GM18861 (cell line): ENCODE measurements at regions not wholly inside any gene's neighbourhood (a gene's known extent, or its start where the extent isn't known, plus 50 kb on each side); places are given as distances from the start of the nearest gene placed in this dataset.

ENCODE experiments used
- ATAC-seq: cut with Tn5 transposase; IDR thresholded peaks from one replicate; pipeline ENCODE4 v1.9.1; 2021; ENCODE audit not compliant: unreplicated experiment

- no peak for ATAC-seq
These were observed 339.5 kb downstream of the ALG10 start for GRCh38 chr12:34361721-34362316.

DNA sequence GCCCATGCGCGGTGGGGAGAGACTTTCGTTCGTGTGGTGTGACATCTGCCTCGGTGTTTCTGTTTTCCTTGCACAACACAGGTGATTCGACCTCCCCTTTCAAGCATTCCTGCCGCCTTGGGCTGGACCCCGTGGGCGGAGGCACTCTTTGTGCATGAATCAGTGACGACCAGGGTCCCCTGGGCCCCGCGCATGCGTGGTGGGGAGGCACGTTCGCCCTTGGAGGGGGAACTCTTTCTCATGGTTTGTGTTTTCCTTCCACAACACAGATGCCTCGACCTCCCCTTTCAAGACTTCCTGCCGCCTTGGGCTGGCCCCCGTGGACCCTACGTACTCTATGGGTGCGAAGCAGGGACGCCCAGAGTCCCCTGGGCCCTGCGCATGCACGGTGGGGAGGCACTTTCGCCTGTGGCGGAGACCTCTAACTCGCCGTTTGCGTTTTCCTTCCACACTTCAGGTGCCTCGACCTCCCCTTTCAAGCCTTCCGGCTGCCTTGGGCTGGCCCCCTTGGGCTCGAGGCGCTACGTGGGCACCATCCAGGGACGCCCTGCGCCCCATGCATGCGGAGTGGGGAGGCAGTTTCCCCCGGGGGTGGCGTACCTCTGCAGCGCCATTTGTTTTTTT is 340.9 kb downstream of the ALG10 start:
- no peak for ATAC-seq

GRCh38 chr12:34368079-34368478 is 345.8 kb downstream of the ALG10 start:
- ATAC-seq, result no peak

DNA sequence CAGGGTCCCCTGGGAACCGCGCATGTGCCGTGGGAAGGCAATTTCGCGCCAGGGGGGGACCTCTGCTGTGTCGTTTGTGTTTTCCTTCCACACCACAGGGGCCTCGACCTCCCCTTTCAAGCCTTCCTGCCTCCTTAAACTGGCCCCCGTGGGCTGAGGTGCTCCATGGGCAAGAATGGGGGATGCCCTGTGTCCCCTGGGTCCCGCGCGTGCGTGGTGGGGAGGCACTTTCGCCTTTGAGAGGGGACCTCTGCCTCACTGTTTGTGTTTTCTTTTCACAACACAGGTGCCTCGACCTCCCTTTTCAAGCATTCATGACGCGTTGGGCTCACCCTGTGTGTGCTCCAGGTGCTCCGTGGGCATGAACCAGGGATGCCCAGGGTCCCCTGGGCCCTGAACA is 348.8 kb downstream of the ALG10 start:
- no peak for ATAC-seq

- ATAC-seq, result no peak
These were observed 349.7 kb downstream of the ALG10 start for GRCh38 chr12:34372003-34372402.

DNA sequence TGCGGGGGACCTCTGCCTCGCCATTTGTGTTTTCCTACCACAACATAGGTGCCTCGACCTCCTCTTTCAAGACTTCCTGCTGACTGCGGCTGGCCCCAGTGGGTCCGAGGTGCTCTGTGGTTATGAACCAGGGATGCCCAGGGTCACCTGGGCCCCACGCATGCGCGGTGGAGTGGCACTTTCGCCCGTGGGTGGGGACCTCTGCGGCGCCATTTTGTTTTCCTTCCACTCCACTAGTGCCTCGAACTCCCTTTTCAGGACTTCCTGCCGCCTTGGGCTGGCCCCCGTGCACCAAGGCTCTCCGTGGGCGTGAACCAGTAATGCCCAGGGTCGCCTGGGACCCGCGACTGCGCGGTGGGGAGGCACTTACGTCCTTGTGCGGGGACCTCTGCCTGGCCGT is 351.6 kb downstream of the ALG10 start:
- no peak for ATAC-seq

DNA sequence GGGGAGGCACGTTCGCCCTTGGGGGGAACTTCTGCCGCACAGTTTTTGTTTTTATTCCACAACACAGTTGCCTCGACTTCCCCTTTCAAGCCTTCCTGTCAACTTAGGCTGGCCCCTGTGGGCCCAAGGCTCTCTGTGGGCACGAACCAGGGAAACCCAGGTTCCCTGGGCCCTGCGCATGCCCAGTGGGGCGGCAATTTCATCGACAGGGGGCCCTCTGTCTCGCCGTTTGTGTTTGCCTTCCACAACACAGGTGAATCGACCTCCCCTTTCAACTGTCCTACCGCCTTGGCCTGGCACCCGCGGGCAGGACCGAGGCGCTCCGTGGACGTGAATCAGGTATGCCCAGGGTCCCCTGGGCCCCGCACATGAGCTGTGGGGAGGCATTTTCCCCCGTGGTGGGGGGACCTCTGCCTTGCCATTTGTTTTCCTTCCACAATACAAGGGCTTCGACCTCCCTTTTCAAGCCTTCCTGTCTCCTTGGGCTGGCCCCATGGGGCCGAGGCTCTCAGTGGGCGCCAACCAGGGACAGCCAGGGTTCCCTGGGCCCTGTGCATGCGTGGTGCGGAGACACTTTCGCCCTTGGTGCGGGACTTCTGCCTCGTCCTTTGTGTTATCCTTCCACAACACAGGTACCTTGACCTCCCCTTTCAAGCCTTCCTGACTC is 354.0 kb downstream of the ALG10 start:
- no peak for ATAC-seq

GRCh38 chr12:34377243-34378035 is 355.1 kb downstream of the ALG10 start:
- ATAC-seq, result no peak

GRCh38 chr12:34379142-34379541 is 356.8 kb downstream of the ALG10 start:
- ATAC-seq, result no peak

- no peak for ATAC-seq
These were observed 362.4 kb downstream of the ALG10 start for GRCh38 chr12:34384693-34385092.

- ATAC-seq, result no peak
These were observed 363.7 kb downstream of the ALG10 start for GRCh38 chr12:34386016-34386415.

DNA sequence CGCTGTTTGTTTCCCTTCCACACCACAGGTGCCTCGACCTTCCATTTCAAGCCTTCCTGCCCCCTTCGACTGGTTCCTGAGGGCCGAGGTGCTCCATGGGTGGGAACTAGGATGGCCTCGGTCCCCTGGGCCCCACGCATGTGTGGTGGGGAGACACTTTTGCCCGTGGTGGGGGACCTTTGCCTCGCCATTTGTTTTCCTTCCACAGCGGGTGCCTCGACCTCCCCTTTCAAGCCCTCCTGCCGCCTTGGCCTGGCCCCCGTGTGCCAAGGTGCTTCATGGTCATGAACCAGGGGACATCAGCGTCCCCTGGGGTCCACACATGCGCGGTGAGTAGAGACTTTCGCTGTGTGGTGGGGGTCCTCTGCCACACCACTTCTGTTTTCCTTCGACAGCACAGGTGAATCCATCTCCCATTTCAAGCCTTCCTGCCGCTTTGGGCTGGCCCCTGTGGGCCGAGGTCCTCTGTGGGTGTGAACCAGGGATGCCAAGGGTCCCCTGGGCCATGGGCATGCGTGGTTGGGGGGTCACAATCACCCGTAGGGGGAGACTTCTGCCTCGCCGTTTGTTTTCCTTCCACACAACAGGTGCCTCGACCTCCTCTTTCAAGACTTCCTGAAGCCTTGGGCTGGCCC is 364.4 kb downstream of the ALG10 start:
- ATAC-seq, result no peak

DNA sequence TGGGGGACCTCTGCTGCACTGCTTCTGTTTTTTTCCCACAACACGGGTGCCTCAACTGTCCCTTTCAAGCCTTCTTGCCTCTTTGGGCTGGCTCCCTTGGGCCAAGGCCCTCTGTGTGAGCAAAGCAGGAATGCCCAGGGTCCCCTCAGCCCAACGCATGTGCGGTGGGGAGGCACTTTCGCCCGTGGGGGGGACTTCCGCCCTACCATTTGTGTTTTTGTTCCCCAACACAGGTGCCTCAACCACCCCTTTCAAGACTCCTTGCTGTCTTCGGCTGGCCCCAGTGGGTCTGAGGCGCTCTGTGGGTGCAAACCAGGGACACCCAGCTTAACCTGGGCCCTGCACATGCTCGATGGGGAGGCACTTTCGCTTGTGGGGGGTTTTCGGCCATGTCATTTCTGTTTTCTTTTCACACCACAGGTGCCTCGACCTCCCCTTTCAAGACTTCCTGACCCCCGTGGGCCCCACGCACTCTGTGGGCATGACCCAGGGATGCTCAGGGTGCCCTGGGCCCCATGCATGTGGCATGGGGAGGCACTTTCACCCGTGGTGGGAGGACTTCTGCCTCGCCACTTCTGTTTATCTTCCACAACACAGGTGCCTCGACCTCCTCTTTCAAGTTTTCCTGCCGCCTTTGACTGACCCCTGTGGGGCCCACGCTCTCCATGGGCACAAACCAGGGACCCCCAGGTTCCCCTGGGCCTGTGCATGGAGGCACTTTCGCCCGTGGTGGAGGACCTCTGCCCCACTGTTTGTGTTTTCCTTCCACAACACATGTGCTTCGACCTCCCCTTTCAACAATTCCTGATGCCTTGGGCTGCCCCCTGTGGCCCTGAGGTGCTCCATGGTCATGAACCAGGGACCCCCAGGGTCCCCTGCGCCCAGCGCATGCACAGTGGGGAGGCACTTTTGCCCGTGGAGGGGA is 365.7 kb downstream of the ALG10 start:
- no peak for ATAC-seq

DNA sequence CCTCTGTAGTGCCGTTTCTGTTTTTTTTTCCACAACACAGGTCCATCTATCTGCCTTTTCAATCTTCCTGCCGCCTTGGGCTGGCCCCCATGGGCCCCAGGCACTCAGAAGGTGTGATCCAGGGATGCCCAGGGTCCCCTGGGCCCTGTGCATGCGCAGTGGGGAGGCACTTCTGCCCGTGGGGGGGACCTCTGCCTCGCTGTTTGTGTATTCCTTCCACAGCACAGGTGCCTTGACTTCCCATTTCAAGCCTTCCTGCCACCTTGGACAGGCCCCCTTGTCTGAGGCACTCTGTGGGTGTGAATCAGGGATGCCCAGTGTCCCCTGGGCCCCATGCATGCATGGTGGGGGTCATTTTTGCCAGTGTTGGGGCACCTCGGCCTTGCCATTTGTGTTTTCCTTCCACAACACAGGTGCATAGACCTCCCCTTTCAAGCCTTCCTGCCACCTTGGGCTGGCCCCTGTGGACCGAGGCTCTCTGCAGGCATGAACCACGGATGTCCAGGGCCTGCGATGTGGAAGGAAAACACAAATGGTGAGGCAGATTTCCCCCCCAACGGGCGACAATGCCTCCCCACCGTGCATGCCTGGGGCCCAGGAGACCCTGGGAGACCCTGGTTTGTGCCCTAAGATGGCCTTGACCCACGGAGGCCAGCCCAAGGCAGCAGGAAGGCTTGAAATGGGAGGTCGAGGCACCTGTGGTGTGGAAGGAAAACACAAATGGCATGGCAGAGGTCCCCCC is 366.5 kb downstream of the ALG10 start:
- ATAC-seq, result no peak

DNA sequence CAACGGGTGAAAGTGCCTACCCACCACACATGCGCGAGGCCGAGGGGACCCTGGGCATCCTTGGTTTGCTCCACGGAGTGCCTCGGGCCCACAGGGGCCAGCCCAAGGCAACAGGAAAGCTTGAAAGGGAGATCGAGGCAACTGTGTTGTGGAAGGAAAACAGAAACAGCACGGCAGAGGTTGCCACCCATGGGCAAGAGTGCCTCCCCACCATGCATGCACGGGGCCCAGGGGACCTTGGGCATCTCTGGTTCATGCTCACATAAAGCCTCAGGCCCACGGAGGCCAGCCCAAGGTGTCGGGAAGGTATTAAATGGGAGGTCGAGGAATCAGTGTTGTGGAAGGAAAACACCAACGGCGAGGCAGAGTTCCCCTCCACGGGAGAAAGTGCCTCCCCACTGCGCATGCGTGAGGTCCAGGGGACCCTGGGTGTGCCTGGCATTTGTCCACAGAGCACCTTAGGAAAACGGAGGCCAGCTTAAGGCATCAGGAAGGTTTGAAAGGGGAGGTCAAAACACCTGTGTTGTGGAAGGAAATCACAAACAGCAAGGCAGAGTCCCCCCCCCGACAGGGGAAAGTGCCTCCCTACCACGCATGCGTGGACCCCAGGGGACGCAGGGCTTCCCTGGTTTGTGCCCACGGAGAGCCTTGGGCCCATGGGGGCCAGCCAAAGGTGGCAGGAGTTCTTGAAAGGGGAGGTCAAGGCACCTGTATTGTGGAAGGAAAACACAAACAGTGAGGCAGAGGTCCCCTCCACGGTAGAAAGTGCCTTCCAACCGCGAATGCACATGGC is 367.3 kb downstream of the ALG10 start:
- no peak for ATAC-seq

GRCh38 chr12:34390171-34390841 is 368.0 kb downstream of the ALG10 start:
- no peak for ATAC-seq

DNA sequence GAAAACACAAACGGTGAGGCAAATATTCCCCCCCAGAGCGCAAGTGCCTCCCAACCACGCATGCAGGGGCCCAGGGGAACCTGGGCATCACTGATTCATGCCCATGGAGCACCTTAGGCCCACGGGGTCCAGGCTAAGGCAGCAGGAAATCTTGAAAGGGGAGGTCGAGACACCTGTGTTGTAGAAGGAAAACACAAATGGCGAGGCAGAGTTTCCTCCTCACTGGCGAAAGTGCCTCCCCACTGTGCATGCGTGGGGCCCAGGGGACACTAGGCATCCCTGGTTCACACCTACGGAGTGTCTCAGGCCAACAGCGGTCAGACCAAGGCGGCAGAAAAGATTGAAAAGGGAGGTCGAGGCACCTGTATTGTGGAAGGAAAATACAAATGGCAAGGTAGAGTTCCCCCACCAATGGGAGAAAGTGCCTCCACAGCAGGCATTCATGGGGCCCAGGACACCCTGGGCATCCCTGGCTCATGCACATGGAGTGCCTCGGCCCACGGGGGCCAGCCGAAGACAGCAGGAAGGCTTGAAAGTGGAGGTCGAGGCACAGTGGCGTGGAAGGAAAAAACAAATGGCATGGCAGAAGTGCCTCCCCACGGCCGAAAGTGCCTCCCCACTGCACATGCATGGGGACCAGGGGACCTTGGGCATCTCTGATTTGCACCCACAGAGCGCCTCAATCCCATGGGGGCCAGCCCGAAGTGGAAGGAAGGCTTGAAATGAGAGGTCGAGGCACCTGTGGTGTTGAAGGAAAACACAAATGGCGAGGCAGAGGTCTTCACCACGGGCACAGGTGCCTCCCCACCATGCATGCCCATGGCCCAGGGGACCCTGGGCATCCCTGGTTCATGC is 368.8 kb downstream of the ALG10 start:
- no peak for ATAC-seq
